H1 (cell line): ENCODE measurements at regions not wholly inside any gene's neighbourhood (a gene's known extent, or its start where the extent isn't known, plus 50 kb on each side); places are given as distances from the start of the nearest gene placed in this dataset.

Experiments used
- CTCF ChIA-PET: fragments of 300-600 bp; sonication (Branson Sonifier 250); formaldehyde crosslinking; loops from one replicate; lab custom pipeline; 2021; ENCODE audit not compliant: partially characterized antibody; lab: Charles Lee
- POLR2A ChIA-PET: fragments of 300-600 bp; sonication (Branson Sonifier 250); formaldehyde crosslinking; loops from one replicate; lab custom pipeline; 2021; ENCODE audit warnings: inconsistent platforms; ENCODE audit not compliant: partially characterized antibody; lab: Charles Lee
- DNase-seq, 2 experiments: peaks; one replicate each; pipeline versions ENCODE4 v3.0.0 to v3.0.0-alpha.2; 2010 to 2022; ENCODE audit warnings: low spot score in 2 of 2, low read depth in 1 of 2, mixed read lengths in 1 of 2
- FAIRE-seq: peaks from 2 replicates; lab custom pipeline; 2011; peaks lifted over from hg19 to GRCh38; lab: Jason Lieb, UNC
- H2AFZ ChIP-seq: 2 replicates; pipeline ENCODE4 v1.8.1; 2012; ENCODE audit warnings: low read length, inconsistent platforms
- H2AK5ac ChIP-seq: 2 replicates; pipeline ENCODE4 v1.6.1; 2013; ENCODE audit warnings: low read depth, low read length
- H2BK120ac ChIP-seq: replicated peaks from 2 replicates; pipeline ENCODE3; 2013; ENCODE audit warnings: low read depth, low read length, inconsistent platforms
- H2BK12ac ChIP-seq: 2 replicates; pipeline ENCODE4 v1.6.1; 2013; ENCODE audit warnings: low read depth, low read length
- H2BK15ac ChIP-seq: 2 replicates; pipeline ENCODE4 v1.6.1; 2013; ENCODE audit warnings: low read length
- H2BK20ac ChIP-seq: 2 replicates; pipeline ENCODE4 v1.6.1; 2013; ENCODE audit warnings: low read length
- H2BK5ac ChIP-seq: 2 replicates; pipeline ENCODE4 v1.6.1; 2013; ENCODE audit warnings: low read depth, low read length
- H3K14ac ChIP-seq: 2 replicates; pipeline ENCODE4 v1.6.1; 2013; ENCODE audit warnings: inconsistent platforms; ENCODE audit not compliant: insufficient read length
- H3K18ac ChIP-seq: 2 replicates; pipeline ENCODE4 v1.6.1; 2013; ENCODE audit warnings: low read length; ENCODE audit errors: extremely low read depth
- H3K23ac ChIP-seq: 2 replicates; pipeline ENCODE4 v1.6.1; 2013; ENCODE audit warnings: inconsistent platforms; ENCODE audit not compliant: insufficient read length
- H3K23me2 ChIP-seq: 2 replicates; pipeline ENCODE4 v1.6.1; 2013; ENCODE audit warnings: low read depth, low read length
- H3K27ac ChIP-seq: 2 replicates; pipeline ENCODE4 v1.6.1; 2011; ENCODE audit warnings: low read depth, low read length, inconsistent platforms
- H3K27me3 ChIP-seq, 4 experiments: replicated peaks in 1 of 4; 1 replicate in 1 of 4; 2 replicates in 3 of 4; pipeline versions ENCODE4 v1.6.1 to v1.8.1; 2011 to 2013; ENCODE audit warnings: low read length in 3 of 4, mild to moderate bottlenecking in 3 of 4, inconsistent platforms in 2 of 4, mixed read lengths in 2 of 4, moderate library complexity in 1 of 4; ENCODE audit not compliant: control insufficient read depth in 3 of 4, insufficient read depth in 3 of 4; ENCODE audit errors: extremely low read depth in 1 of 4
- H3K36me3 ChIP-seq, 4 experiments: 2 replicates each; pipeline versions ENCODE4 v1.6.1 to v1.8.1; 2011 to 2013; ENCODE audit warnings: mild to moderate bottlenecking in 4 of 4, low read length in 3 of 4, moderate library complexity in 2 of 4, control low read depth in 1 of 4, inconsistent platforms in 1 of 4; ENCODE audit not compliant: insufficient read depth in 4 of 4, control insufficient read depth in 2 of 4
- H3K4ac ChIP-seq: replicated peaks from 2 replicates; pipeline ENCODE3; 2013; ENCODE audit warnings: low read length, low read depth, mixed read lengths, inconsistent platforms; ENCODE audit not compliant: insufficient read length
- H3K4me1 ChIP-seq, 4 experiments: replicated peaks in 1 of 4; 1 replicate in 1 of 4; 2 replicates in 3 of 4; pipeline versions ENCODE4 v1.6.1 to v1.8.1; 2011 to 2013; ENCODE audit warnings: low read length in 3 of 4, inconsistent platforms in 2 of 4, mixed read lengths in 1 of 4; ENCODE audit not compliant: insufficient read depth in 4 of 4, control insufficient read depth in 3 of 4
- H3K4me2 ChIP-seq, 2 experiments: 2 replicates each; pipeline versions ENCODE4 v1.6.1 to v1.8.1; 2011 to 2013; ENCODE audit warnings: low read depth in 2 of 2, low read length in 2 of 2, control low read depth in 1 of 2, inconsistent platforms in 1 of 2, mild to moderate bottlenecking in 1 of 2; ENCODE audit not compliant: insufficient read depth in 1 of 2
- H3K4me3 ChIP-seq, 4 experiments: fragments of 200-600, 300-600 bp in 1 of 4; sonication (generic), shearing (Covaris generic), sonication (Bioruptor Twin) in 1 of 4; 2 replicates each; pipeline versions ENCODE4 v1.5.1 to v1.8.1; 2011 to 2016; ENCODE audit warnings: low read length in 4 of 4, low read depth in 3 of 4, control low read depth in 2 of 4, inconsistent platforms in 2 of 4, mild to moderate bottlenecking in 2 of 4, mixed read lengths in 1 of 4, moderate library complexity in 1 of 4; ENCODE audit not compliant: insufficient read depth in 2 of 4; ENCODE audit errors: extremely low read depth in 1 of 4
- H3K56ac ChIP-seq: replicated peaks from 2 replicates; pipeline ENCODE3; 2013; ENCODE audit warnings: low read depth, mild to moderate bottlenecking, mixed read lengths, low read length, inconsistent platforms; ENCODE audit not compliant: insufficient read length
- H3K79me1 ChIP-seq: 2 replicates; pipeline ENCODE4 v1.6.1; 2013; ENCODE audit warnings: low read depth, low read length, control low read depth
- H3K79me2 ChIP-seq, 2 experiments: 2 replicates each; pipeline versions ENCODE4 v1.6.1 to v1.8.1; 2012 to 2013; ENCODE audit warnings: low read length in 2 of 2, mild to moderate bottlenecking in 2 of 2, inconsistent platforms in 1 of 2; ENCODE audit not compliant: insufficient read depth in 2 of 2, control insufficient read depth in 1 of 2
- H3K9ac ChIP-seq, 4 experiments: replicated peaks in 1 of 4; 1 replicate in 1 of 4; 2 replicates in 3 of 4; pipeline versions ENCODE4 v1.6.1 to v1.8.1; 2011 to 2013; ENCODE audit warnings: low read depth in 3 of 4, low read length in 3 of 4, control low read depth in 2 of 4, mild to moderate bottlenecking in 2 of 4, moderate library complexity in 2 of 4, inconsistent platforms in 1 of 4; ENCODE audit errors: extremely low read depth in 1 of 4
- H3K9me3 ChIP-seq, 2 experiments: 2 replicates each; pipeline versions ENCODE4 v1.6.1 to v1.8.1; 2012 to 2013; ENCODE audit warnings: mild to moderate bottlenecking in 2 of 2, moderate library complexity in 2 of 2, control low read depth in 1 of 2, inconsistent platforms in 1 of 2, low read depth in 1 of 2, low read length in 1 of 2, mixed read lengths in 1 of 2; ENCODE audit not compliant: insufficient read depth in 2 of 2
- H4K20me1 ChIP-seq, 2 experiments: replicated peaks in 1 of 2; 2 replicates each; pipeline versions ENCODE3 to v1.8.1; 2011 to 2013; ENCODE audit warnings: inconsistent platforms in 2 of 2, low read length in 2 of 2, mild to moderate bottlenecking in 1 of 2; ENCODE audit not compliant: insufficient read depth in 2 of 2, control insufficient read depth in 1 of 2
- H4K5ac ChIP-seq: 2 replicates; pipeline ENCODE4 v1.6.1; 2013; ENCODE audit warnings: low read length, low read depth, mixed read lengths, inconsistent platforms; ENCODE audit not compliant: insufficient read length
- H4K8ac ChIP-seq: 2 replicates; pipeline ENCODE4 v1.8.0; 2013; ENCODE audit warnings: mild to moderate bottlenecking, moderate library complexity, low read length, inconsistent platforms; ENCODE audit not compliant: insufficient read depth; ENCODE audit errors: extremely low read depth
- H4K91ac ChIP-seq: replicated peaks from 2 replicates; pipeline ENCODE3; 2013; ENCODE audit warnings: low read length, mixed read lengths, inconsistent platforms; ENCODE audit not compliant: insufficient read length
- BCL11A ChIP-seq, 2 experiments: IDR thresholded peaks; one replicate each; pipeline ENCODE4 v1.6.1; 2011; ENCODE audit warnings: low read depth in 2 of 2, low read length in 2 of 2, mild to moderate bottlenecking in 2 of 2
- CBX5 ChIP-seq: fragments of 300-800, 300-1000 bp; sonication (generic); IDR thresholded peaks from 2 replicates; pipeline ENCODE4 v1.7.1; 2016; ENCODE audit warnings: antibody characterized with exemption, low read length, low read depth
- CBX8 ChIP-seq: fragments of 300-800, 300-1000 bp; sonication (generic); IDR thresholded peaks from 2 replicates; pipeline ENCODE4 v1.7.1; 2016; ENCODE audit warnings: low read depth, low read length, borderline replicate concordance
- HDAC2 ChIP-seq, 2 experiments: fragments of 300-600 bp in 1 of 2; sonication (generic) in 1 of 2; IDR thresholded peaks; 2 replicates each; pipeline ENCODE4 v1.6.1; 2011 to 2012; ENCODE audit warnings: low read depth in 2 of 2, low read length in 2 of 2, mild to moderate bottlenecking in 2 of 2, moderate library complexity in 2 of 2, borderline replicate concordance in 1 of 2, inconsistent platforms in 1 of 2
- HDAC6 ChIP-seq: IDR thresholded peaks from one replicate; pipeline ENCODE4 v1.7.1; 2012; ENCODE audit warnings: low read depth, mild to moderate bottlenecking, inconsistent platforms, low read length, moderate library complexity
- KDM4A ChIP-seq: IDR thresholded peaks from one replicate; pipeline ENCODE4 v1.7.1; 2012; ENCODE audit warnings: low read depth, mild to moderate bottlenecking, moderate library complexity, low read length, inconsistent platforms; ENCODE audit not compliant: severe bottlenecking
- MAFK ChIP-seq: IDR thresholded peaks from 2 replicates; pipeline ENCODE4 v1.6.1; 2012; ENCODE audit warnings: low read depth, mild to moderate bottlenecking, improper control_type of control experiment, low read length
- MAX ChIP-seq: IDR thresholded peaks from 2 replicates; pipeline ENCODE4 v1.6.1; 2012; ENCODE audit warnings: inconsistent platforms
- NANOG ChIP-seq: IDR thresholded peaks from 2 replicates; pipeline ENCODE4 v1.6.1; 2011; ENCODE audit warnings: low read length, low read depth, mild to moderate bottlenecking, inconsistent platforms; ENCODE audit not compliant: insufficient read depth, poor library complexity, severe bottlenecking
- NRF1 ChIP-seq: IDR thresholded peaks from 2 replicates; pipeline ENCODE4 v1.6.1; 2011; ENCODE audit warnings: mild to moderate bottlenecking, low read depth, low read length, improper control_type of control experiment
- PHF8 ChIP-seq: fragments of 200-600 bp; sonication (generic); conservative IDR thresholded peaks from 2 replicates; pipeline ENCODE4 v1.7.1; 2012; ENCODE audit warnings: low read depth, mild to moderate bottlenecking, inconsistent platforms, low read length, moderate library complexity
- RNF2 ChIP-seq: fragments of 200-900, 300-1000 bp; sonication (generic); IDR thresholded peaks from 2 replicates; pipeline ENCODE4 v1.7.1; 2016; ENCODE audit warnings: borderline replicate concordance, low read depth, mild to moderate bottlenecking, antibody characterized with exemption, low read length; ENCODE audit not compliant: poor library complexity, severe bottlenecking; ENCODE audit errors: missing control alignments
- TAF1 ChIP-seq: IDR thresholded peaks from 2 replicates; pipeline ENCODE4 v1.6.1; 2011; ENCODE audit warnings: mild to moderate bottlenecking, low read depth, low read length
- WGBS, 2 experiments: shearing (Covaris generic) in 1 of 2; methylation state at CpG; one replicate each; pipeline versions ENCODE4 v1.1.6 to v1.1.7; 2013 to 2015; ENCODE audit warnings: low lambda C conversion rate in 2 of 2, mixed read lengths in 2 of 2, inconsistent platforms in 1 of 2, low coverage in 1 of 2, missing lambda C conversion rate in 1 of 2; ENCODE audit not compliant: insufficient replicate concordance in 2 of 2, insufficient coverage in 1 of 2, insufficient read length in 1 of 2; ENCODE audit errors: extremely low coverage in 1 of 2, missing lambda C conversion rate in 1 of 2; 5-methylcytosine and 5-hydroxymethylcytosine counted together

GRCh38 chr19:28691683-28692082 lies 521.3 kb downstream of the UQCRFS1 start:
- POLR2A ChIA-PET = interaction anchor here (0.6 kb wide), 1 partner anchor 9 kb away, joined by 3 read pairs; no protein-coding TSS in a partner anchor
- TF ChIP-seq NRF1 (no peak), TAF1 (no peak), MAX (no peak), HDAC2 (IDR thresholded peaks at IDR 0.05; ENCODE audit: borderline replicate concordance in 1 of 2, low read depth in 2 of 2, low read length in 2 of 2) (no peak), NANOG (no peak), CBX8 (no peak), KDM4A (no peak), CBX5 (no peak), MAFK (no peak), HDAC6 (no peak), PHF8 (no peak), RNF2 (no peak), BCL11A (IDR thresholded peaks at IDR 0.05; ENCODE audit: low read depth in 2 of 2, low read length in 2 of 2) (no peak)

More at GRCh38 chr19:28691683-28692082, 521.3 kb downstream of the UQCRFS1 start:
- Histone ChIP-seq H2BK12ac (no peak overlapping the region), H3K23ac (no peak overlapping the region), H3K18ac (no peak overlapping the region), H2BK15ac (no peak overlapping the region), H4K5ac (no peak overlapping the region), H2AK5ac (no peak overlapping the region), H3K56ac (no peak overlapping the region), H2AFZ (no peak overlapping the region), H3K27ac (no peak overlapping the region), H3K9me3 (peaks cover 0 to 3% of the 10 kb centered on the region in 2 experiments; a peak in 1 of 4 replicates), H3K4me3 (no peak overlapping the region), H3K4ac (no peak overlapping the region), H4K91ac (no peak overlapping the region), H3K36me3 (peaks cover 0 to 3% (median 0%) of the 10 kb centered on the region in 4 experiments; a peak in 1 of 8 replicates), H3K27me3 (no peaks in the 10 kb centered on the region), H2BK120ac (no peak overlapping the region), H2BK20ac (no peak overlapping the region), H3K9ac (no peak overlapping the region), H4K20me1 (no peaks in the 10 kb centered on the region), H3K4me1 (no peaks in the 10 kb centered on the region), H3K79me2 (peaks cover 0 to 2% of the 10 kb centered on the region in 2 experiments; a peak in 1 of 4 replicates), H3K23me2 (no peaks in the 10 kb centered on the region), H3K14ac (no peak overlapping the region), H3K4me2 (no peak overlapping the region), H3K79me1 (no peaks in the 10 kb centered on the region; the same call in 1 of the 2 replicates), H4K8ac (no peak overlapping the region), H2BK5ac (no peak overlapping the region)
- DNase-seq (no peak), FAIRE-seq (no peak)
- CTCF ChIA-PET = interaction anchor here (0.7 to 2.5 kb wide), 5 partner anchors 9 to 58 kb away, joined by 3 to 8 read pairs (median 4); no protein-coding TSS in a partner anchor
- 93% methylated on average over 1 of the region's 1 CpG; no CpG with 5 or more reads in 1 of the 2 experiments for WGBS, 2 experiments
